ENCODE measurements at regions not wholly inside any gene's neighbourhood (a gene's known extent, or its start where the extent isn't known, plus 50 kb on each side); places are given as distances from the start of the nearest gene placed in this dataset.
"Not testable (repeated sequence)": the region's sequence is repeated elsewhere in the genome, so short reads cannot be mapped to it uniquely, and the experiment has no call there.

GRCh38 chr1:53391296-53391695 is 63.4 kb upstream of the LRP8 start:
- Histone ChIP-seq H3K9me3 (replicated peaks; ENCODE audit: low read length) (no peaks in the 10 kb centered on the region), H3K9ac (ENCODE audit: low read depth, low read length) (no peak overlapping the region), H3K27me3 (ENCODE audit: control insufficient read depth, insufficient read depth, low read length) (peaks cover 30% of the 10 kb centered on the region), H3K4me2 (ENCODE audit: low read length) (no peak overlapping the region), H3K36me3 (ENCODE audit: insufficient read depth, low read length) (no peaks in the 10 kb centered on the region), H3K4me1 (ENCODE audit: control insufficient read depth, insufficient read depth, low read length) (no peaks in the 10 kb centered on the region), H3K4me3 (ENCODE audit: low read length) (no peak overlapping the region)

- no peaks in the 10 kb centered on the region for H3K36me3 ChIP-seq (ENCODE audit: insufficient read depth, low read length)
- no peaks in the 10 kb centered on the region for H3K9me3 ChIP-seq (replicated peaks; ENCODE audit: low read length)
- no peak overlapping the region for H3K9ac ChIP-seq (ENCODE audit: low read depth, low read length)
- no peak overlapping the region for H3K4me2 ChIP-seq (ENCODE audit: low read length)
- peaks cover 30% of the 10 kb centered on the region for H3K27me3 ChIP-seq (ENCODE audit: control insufficient read depth, insufficient read depth, low read length)
- no peaks in the 10 kb centered on the region for H3K4me1 ChIP-seq (ENCODE audit: control insufficient read depth, insufficient read depth, low read length)
- H3K4me3 ChIP-seq (ENCODE audit: low read length): no peak overlapping the region
These were observed 64.1 kb upstream of the LRP8 start for GRCh38 chr1:53391982-53392381.

- H3K4me2 ChIP-seq (ENCODE audit: low read length): no peak overlapping the region
- H3K27me3 ChIP-seq (ENCODE audit: control insufficient read depth, insufficient read depth, low read length): peaks cover 33% of the 10 kb centered on the region
- H3K9ac ChIP-seq (ENCODE audit: low read depth, low read length): no peak overlapping the region
- H3K4me1 ChIP-seq (ENCODE audit: control insufficient read depth, insufficient read depth, low read length): no peaks in the 10 kb centered on the region
- no peaks in the 10 kb centered on the region for H3K36me3 ChIP-seq (ENCODE audit: insufficient read depth, low read length)
- H3K9me3 ChIP-seq (replicated peaks; ENCODE audit: low read length): no peaks in the 10 kb centered on the region
- no peak overlapping the region for H3K4me3 ChIP-seq (ENCODE audit: low read length)
These were observed 64.6 kb upstream of the LRP8 start for GRCh38 chr1:53392460-53392859.

GRCh38 chr1:53393325-53393792 is 65.5 kb upstream of the LRP8 start:
- Histone ChIP-seq H3K4me1 (ENCODE audit: control insufficient read depth, insufficient read depth, low read length) (no peaks in the 10 kb centered on the region), H3K27me3 (ENCODE audit: control insufficient read depth, insufficient read depth, low read length) (peaks cover 33% of the 10 kb centered on the region), H3K36me3 (ENCODE audit: insufficient read depth, low read length) (no peaks in the 10 kb centered on the region), H3K9me3 (replicated peaks; ENCODE audit: low read length) (no peaks in the 10 kb centered on the region), H3K4me2 (ENCODE audit: low read length) (no peak overlapping the region), H3K9ac (ENCODE audit: low read depth, low read length) (no peak overlapping the region), H3K4me3 (ENCODE audit: low read length) (no peak overlapping the region)

GRCh38 chr1:53394306-53394705 is 64.9 kb upstream of the DMRTB1 start:
- peaks cover 29% of the 10 kb centered on the region for H3K27me3 ChIP-seq (ENCODE audit: control insufficient read depth, insufficient read depth, low read length)
- no peaks in the 10 kb centered on the region for H3K4me1 ChIP-seq (ENCODE audit: control insufficient read depth, insufficient read depth, low read length)
- no peaks in the 10 kb centered on the region for H3K36me3 ChIP-seq (ENCODE audit: insufficient read depth, low read length)
- no peak overlapping the region for H3K4me3 ChIP-seq (ENCODE audit: low read length)
- no peaks in the 10 kb centered on the region for H3K9me3 ChIP-seq (replicated peaks; ENCODE audit: low read length)
- no peak overlapping the region for H3K9ac ChIP-seq (ENCODE audit: low read depth, low read length)
- no peak overlapping the region for H3K4me2 ChIP-seq (ENCODE audit: low read length)

- Histone ChIP-seq H3K9me3 (replicated peaks; ENCODE audit: low read length) (no peaks in the 10 kb centered on the region), H3K9ac (ENCODE audit: low read depth, low read length) (no peak overlapping the region), H3K4me2 (ENCODE audit: low read length) (no peak overlapping the region), H3K4me3 (ENCODE audit: low read length) (no peak overlapping the region), H3K4me1 (ENCODE audit: control insufficient read depth, insufficient read depth, low read length) (peaks cover under 1% of the 10 kb centered on the region), H3K27me3 (ENCODE audit: control insufficient read depth, insufficient read depth, low read length) (peaks cover 23% of the 10 kb centered on the region), H3K36me3 (ENCODE audit: insufficient read depth, low read length) (no peaks in the 10 kb centered on the region)
These were observed 63.5 kb upstream of the DMRTB1 start for GRCh38 chr1:53395671-53396215.

DNA sequence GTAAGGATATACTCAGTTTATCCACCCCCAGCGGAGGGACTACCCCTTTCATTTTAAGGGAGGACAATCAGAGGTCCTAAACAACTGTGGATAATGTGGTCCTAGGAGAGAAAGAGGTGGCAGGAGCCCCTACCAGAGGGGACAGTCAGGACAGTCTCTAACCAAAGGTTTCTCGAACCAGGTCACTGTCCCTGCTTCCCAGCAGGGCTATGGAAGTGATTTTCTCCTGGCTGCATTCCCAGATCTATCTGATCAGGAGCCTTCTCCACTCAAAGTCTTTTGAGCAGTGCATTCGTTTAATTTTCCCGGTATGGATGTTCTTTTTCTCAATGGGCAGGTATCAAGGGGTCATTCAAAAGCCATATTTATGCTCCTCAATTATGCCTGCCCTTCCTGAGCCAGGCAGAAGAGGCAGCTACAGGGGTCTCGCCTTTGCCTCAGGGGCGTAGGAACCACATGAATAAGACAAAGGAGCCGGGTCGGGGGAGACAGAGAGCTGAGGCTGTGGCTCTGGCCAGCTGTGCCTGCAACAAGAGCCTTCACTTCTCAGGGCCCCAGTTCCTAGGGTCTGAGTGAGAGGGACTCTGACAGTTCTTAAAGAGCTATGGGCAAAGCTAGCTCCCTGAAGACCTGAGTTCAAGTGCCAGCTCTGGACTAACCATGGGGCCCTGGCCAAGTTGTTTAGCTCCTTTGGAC is 62.5 kb upstream of the DMRTB1 start:
- H3K9ac ChIP-seq (ENCODE audit: low read depth, low read length): no peak overlapping the region
- H3K9me3 ChIP-seq (replicated peaks; ENCODE audit: low read length): no peaks in the 10 kb centered on the region
- H3K27me3 ChIP-seq (ENCODE audit: control insufficient read depth, insufficient read depth, low read length): peaks cover 23% of the 10 kb centered on the region
- H3K4me1 ChIP-seq (ENCODE audit: control insufficient read depth, insufficient read depth, low read length): peaks cover 7% of the 10 kb centered on the region
- no peaks in the 10 kb centered on the region for H3K36me3 ChIP-seq (ENCODE audit: insufficient read depth, low read length)
- no peak overlapping the region for H3K4me2 ChIP-seq (ENCODE audit: low read length)
- H3K4me3 ChIP-seq (ENCODE audit: low read length): no peak overlapping the region

GRCh38 chr1:53398091-53398490 is 61.1 kb upstream of the DMRTB1 start:
- H3K4me1 ChIP-seq (ENCODE audit: control insufficient read depth, insufficient read depth, low read length): peaks cover 7% of the 10 kb centered on the region
- no peak overlapping the region for H3K4me2 ChIP-seq (ENCODE audit: low read length)
- H3K36me3 ChIP-seq (ENCODE audit: insufficient read depth, low read length): no peaks in the 10 kb centered on the region
- H3K9me3 ChIP-seq (replicated peaks; ENCODE audit: low read length): no peaks in the 10 kb centered on the region
- H3K27me3 ChIP-seq (ENCODE audit: control insufficient read depth, insufficient read depth, low read length): peaks cover 31% of the 10 kb centered on the region
- no peak overlapping the region for H3K4me3 ChIP-seq (ENCODE audit: low read length)
- no peak overlapping the region for H3K9ac ChIP-seq (ENCODE audit: low read depth, low read length)

- Histone ChIP-seq H3K4me3 (ENCODE audit: low read length) (no peak overlapping the region), H3K9ac (ENCODE audit: low read depth, low read length) (no peak overlapping the region), H3K36me3 (ENCODE audit: insufficient read depth, low read length) (no peaks in the 10 kb centered on the region), H3K27me3 (ENCODE audit: control insufficient read depth, insufficient read depth, low read length) (peaks cover 38% of the 10 kb centered on the region), H3K4me2 (ENCODE audit: low read length) (no peak overlapping the region), H3K4me1 (ENCODE audit: control insufficient read depth, insufficient read depth, low read length) (peaks cover 7% of the 10 kb centered on the region), H3K9me3 (replicated peaks; ENCODE audit: low read length) (no peaks in the 10 kb centered on the region)
These were observed 60.4 kb upstream of the DMRTB1 start for GRCh38 chr1:53398576-53399365.

DNA sequence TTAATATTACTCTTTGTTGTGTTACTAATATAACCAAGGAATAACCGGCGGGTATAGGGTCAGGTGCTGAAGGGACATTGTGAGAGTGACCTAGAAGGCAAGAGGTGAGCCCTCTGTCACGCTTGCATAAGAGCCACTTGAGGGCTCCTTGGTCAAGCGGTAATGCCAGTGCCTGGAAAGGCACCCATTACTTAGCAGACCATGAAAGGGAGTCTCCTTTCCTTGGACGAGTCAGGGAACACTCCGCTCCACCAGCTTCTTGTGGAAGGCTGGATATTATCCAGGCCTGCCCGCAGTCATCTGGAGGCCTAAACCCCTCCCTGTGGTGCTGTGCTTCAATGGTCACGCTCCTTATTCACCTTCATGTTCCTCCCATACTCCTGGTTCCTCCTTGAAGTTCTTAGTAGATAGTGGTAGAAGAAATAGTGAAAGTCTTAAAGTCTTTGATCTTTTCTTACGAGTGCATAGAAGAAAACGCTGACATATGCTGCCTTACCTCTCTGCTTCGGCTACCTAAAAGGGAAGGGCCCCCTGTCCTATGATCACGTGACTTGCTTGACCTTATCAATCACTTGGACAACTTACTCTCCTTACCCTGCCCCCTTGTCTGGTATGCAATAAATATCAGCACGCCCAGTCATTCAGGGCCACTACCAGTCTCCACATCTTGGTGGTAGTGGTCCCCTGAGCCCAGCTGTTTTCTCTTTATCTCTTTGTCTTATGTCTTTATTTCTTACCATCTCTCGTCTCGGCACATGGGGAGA is 59.6 kb upstream of the DMRTB1 start:
- peaks cover 44% of the 10 kb centered on the region for H3K27me3 ChIP-seq (ENCODE audit: control insufficient read depth, insufficient read depth, low read length)
- not testable (repeated sequence) for H3K4me2 ChIP-seq (ENCODE audit: low read length); H3K9me3 ChIP-seq (replicated peaks; ENCODE audit: low read length); H3K4me3 ChIP-seq (ENCODE audit: low read length); H3K9ac ChIP-seq (ENCODE audit: low read depth, low read length); H3K4me1 ChIP-seq (ENCODE audit: control insufficient read depth, insufficient read depth, low read length); H3K36me3 ChIP-seq (ENCODE audit: insufficient read depth, low read length)
